ENCODE measurements at regions not wholly inside any gene's neighbourhood (a gene's known extent, or its start where the extent isn't known, plus 50 kb on each side); places are given as distances from the start of the nearest gene placed in this dataset.

- Histone ChIP-seq H3K27me3 (ENCODE audit: insufficient read depth, poor library complexity, severe bottlenecking) (no peaks in the 10 kb centered on the region), H3K27ac (replicated peaks) (no peak overlapping the region), H3K4me3 (replicated peaks; ENCODE audit: insufficient read depth, low read length) (no peak overlapping the region)
- no peak for DNase-seq (ENCODE audit: low read depth in 1 of 2, low spot score in 1 of 2)
- no peak for TF ChIP-seq REST (IDR thresholded peaks at IDR 0.05; ENCODE audit: insufficient replicate concordance, low read depth)
- no peak for TF ChIP-seq SPI1 (IDR thresholded peaks at IDR 0.05; ENCODE audit: borderline replicate concordance, low read depth)
Observed at GRCh38 chr3:35404571-35404970, 234.8 kb upstream of the ARPP21 start.

- DNase-seq (ENCODE audit: low read depth in 1 of 2, low spot score in 1 of 2) = no peak
- no peaks in the 10 kb centered on the region for H3K27me3 ChIP-seq (ENCODE audit: insufficient read depth, poor library complexity, severe bottlenecking)
- TF ChIP-seq SPI1 (IDR thresholded peaks at IDR 0.05; ENCODE audit: borderline replicate concordance, low read depth) (no peak), GABPA (IDR thresholded peaks at IDR 0.05; ENCODE audit: low read depth) (no peak), POLR2AphosphoS5 (IDR thresholded peaks at IDR 0.05; ENCODE audit: low read depth) (no peak), REST (IDR thresholded peaks at IDR 0.05; ENCODE audit: insufficient replicate concordance, low read depth) (no peak), CTCF (IDR thresholded peaks at IDR 0.05; ENCODE audit: insufficient read depth, low read length) (no peak)
- H3K27ac ChIP-seq (replicated peaks) = no peak overlapping the region
- H3K4me3 ChIP-seq (replicated peaks; ENCODE audit: insufficient read depth, low read length) = no peak overlapping the region
Observed at GRCh38 chr3:35408882-35409281, 230.4 kb upstream of the ARPP21 start.

GRCh38 chr3:35409991-35410390 lies 229.3 kb upstream of the ARPP21 start:
- Histone ChIP-seq H3K4me3 (replicated peaks; ENCODE audit: insufficient read depth, low read length) (no peak overlapping the region), H3K27ac (replicated peaks) (no peak overlapping the region), H3K27me3 (ENCODE audit: insufficient read depth, poor library complexity, severe bottlenecking) (no peaks in the 10 kb centered on the region)
- no peak for TF ChIP-seq CTCF (IDR thresholded peaks at IDR 0.05; ENCODE audit: insufficient read depth, low read length)
- DNase-seq (ENCODE audit: low read depth in 1 of 2, low spot score in 1 of 2) = no peak

GRCh38 chr3:35413483-35413882 lies 225.8 kb upstream of the ARPP21 start:
- no peak for DNase-seq (ENCODE audit: low read depth in 1 of 2, low spot score in 1 of 2)
- Histone ChIP-seq H3K27me3 (ENCODE audit: insufficient read depth, poor library complexity, severe bottlenecking) (no peaks in the 10 kb centered on the region), H3K4me3 (replicated peaks; ENCODE audit: insufficient read depth, low read length) (no peak overlapping the region), H3K27ac (replicated peaks) (no peak overlapping the region)
- no peak for TF ChIP-seq GABPA (IDR thresholded peaks at IDR 0.05; ENCODE audit: low read depth)
- TF ChIP-seq CTCF (IDR thresholded peaks at IDR 0.05; ENCODE audit: insufficient read depth, low read length) = no peak
- TF ChIP-seq SPI1 (IDR thresholded peaks at IDR 0.05; ENCODE audit: borderline replicate concordance, low read depth) = no peak
- TF ChIP-seq REST (IDR thresholded peaks at IDR 0.05; ENCODE audit: insufficient replicate concordance, low read depth) = no peak

All from HL-60 (cell line).